HG03066 (cell line): ENCODE measurements at regions not wholly inside any gene's neighbourhood (a gene's known extent, or its start where the extent isn't known, plus 50 kb on each side); places are given as distances from the start of the nearest gene placed in this dataset.
"Not testable (repeated sequence)": the region's sequence is repeated elsewhere in the genome, so short reads cannot be mapped to it uniquely, and the experiment has no call there.

Source experiments
- ATAC-seq: cut with Tn5 transposase; IDR thresholded peaks from one replicate; pipeline ENCODE4 v1.9.1; 2021; ENCODE audit warnings: low read depth; ENCODE audit not compliant: unreplicated experiment

- ATAC-seq: no peak
These were observed 50.3 kb upstream of the TMC1 start for GRCh38 chr9:72471096-72471495.

GRCh38 chr9:72467766-72468738 lies 53.4 kb upstream of the TMC1 start:
- no peak for ATAC-seq

GRCh38 chr9:72465593-72465984 lies 55.8 kb upstream of the TMC1 start:
- ATAC-seq: no peak

DNA sequence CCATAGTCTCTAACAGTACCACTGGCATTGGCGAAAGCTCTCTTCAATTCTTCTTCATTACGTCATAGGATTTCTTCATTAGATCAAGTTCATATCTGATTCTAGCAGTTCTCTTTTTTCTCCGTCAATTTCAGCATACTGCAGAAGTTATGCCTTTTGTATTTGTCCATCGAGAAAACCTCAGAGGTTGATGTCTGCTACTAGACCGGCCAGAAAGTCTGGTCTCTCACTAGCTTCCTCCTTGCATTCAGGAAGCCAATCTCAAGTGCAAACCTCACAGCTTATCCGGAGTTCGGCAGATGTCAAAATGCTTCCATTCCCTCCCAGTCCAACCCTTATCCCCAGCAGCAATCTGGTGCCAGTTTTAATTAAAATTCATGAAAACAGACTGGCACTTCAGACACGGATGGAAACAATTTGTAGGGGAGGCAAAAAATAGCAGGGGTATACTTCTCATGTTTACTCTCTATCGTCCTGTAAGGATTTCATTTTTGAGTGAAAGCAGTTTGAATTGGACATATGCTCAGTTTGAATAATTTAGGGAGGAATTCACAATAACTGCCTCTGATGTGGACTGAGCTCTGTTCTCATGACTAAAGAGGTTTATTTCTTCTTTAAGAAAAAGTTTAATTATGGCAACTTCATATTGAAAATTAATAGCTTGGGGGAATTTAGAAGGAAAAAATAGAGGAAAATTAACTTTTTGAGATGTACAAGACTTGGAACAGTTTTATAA lies 56.4 kb upstream of the TMC1 start:
- peak; percentile 72 for ATAC-seq

GRCh38 chr9:72462340-72462739 lies 59.1 kb upstream of the TMC1 start:
- ATAC-seq: no peak

DNA sequence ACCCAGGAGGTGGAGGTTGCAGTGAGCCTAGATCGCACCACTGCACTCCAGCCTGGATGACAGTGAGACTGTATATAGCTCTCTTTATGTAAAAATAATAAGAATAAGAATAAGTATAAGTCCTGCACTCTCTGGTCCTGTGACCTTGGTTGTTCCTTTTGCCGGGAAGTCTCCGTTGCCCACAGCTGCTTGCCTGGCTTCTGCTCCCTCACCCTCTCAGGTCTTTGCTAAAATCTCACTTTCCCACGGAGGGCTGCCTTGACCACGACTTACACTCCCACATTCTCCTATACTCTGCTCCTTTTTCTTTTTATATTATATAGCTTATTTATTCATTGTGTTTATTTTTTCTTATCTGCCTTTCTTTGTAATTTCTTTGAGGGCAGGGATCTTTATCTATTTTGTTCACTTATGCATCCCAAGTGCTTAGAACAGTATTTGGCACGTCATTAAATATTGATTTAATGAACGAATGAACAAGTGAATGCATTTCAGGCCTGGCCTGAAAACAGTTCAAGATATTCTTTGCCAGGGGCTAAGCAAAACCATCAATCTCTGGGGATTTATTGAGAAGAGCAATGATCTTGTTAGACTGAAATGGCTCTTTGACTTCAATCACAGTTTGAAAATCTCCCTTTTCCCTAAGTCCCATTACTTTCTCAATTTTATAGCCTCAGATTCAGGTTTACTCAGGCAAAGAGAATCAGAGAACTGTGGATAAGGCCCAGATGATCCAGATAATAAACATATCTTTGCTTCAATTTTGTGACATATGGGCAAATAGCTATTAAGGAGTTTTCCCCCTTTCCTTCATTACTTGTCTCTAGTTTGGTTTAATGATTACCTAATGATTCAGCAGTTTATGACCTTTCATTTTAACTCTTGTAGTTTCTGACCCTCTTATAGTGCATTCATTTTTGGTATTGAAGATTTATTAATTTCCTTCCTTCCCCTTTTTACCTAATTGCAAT lies 60.8 kb upstream of the TMC1 start:
- no peak for ATAC-seq

- no peak for ATAC-seq
These were observed 62.1 kb upstream of the TMC1 start for GRCh38 chr9:72459308-72459707.

DNA sequence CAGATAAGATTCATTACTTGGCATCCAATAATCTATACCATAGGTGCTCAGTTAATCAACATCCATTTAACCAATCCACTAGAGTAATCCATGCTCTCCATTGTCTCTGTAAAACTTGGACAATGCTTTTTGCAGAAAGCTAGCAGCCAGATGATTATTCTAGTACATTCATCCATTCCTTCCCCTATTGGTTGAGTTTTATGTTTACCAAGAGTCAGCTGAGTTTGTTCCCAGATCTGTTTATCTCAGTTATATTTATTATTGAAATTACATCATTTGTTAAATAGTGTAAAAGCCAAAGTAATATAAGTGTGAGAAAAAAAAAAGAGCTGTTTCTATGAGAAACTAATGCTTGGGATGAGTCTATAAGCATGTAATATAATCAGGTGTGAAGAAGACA lies 63.3 kb upstream of the TMC1 start:
- ATAC-seq: no peak

DNA sequence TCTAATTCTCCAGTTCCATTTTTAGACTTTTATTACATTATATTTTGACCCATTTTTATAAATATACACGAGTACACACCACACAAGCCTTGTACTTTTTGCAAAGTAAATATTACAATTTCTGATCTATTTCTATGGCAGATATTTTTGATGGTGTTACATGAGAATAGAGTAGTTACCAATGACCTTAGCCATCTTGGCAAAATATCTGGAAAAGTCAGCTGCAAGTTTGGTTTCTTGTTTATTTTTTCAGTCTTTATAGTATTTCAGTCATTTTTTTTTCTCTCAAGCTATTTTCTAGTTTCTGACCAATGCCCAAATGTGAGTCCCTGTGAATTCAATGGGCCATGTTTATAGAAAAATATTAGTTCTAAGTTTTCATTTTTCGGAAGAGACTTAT lies 64.0 kb upstream of the TMC1 start:
- ATAC-seq: no peak

GRCh38 chr9:72454871-72455491 lies 66.4 kb upstream of the TMC1 start:
- no peak for ATAC-seq

- ATAC-seq: no peak
These were observed 67.6 kb upstream of the TMC1 start for GRCh38 chr9:72453797-72454196.

DNA sequence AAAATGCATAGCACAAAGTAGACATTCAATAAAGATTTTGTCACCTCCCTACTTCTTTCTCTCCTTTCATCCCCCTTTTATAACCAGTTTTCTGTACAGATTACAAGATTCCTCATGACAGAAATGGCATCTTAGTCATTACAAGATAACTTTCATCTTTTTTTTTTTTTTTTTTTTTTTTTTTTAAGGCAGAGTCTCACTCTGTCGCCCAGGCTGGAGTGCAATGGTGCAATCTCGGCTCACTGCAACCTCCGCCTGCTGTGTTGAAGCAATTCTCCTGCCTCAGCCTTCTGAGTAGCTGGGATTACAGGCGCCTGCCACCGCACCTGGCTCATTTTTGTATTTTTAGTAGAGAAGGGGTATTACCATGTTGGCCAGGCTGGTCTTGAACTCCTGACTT lies 75.2 kb upstream of the TMC1 start:
- not testable (repeated sequence) for ATAC-seq

DNA sequence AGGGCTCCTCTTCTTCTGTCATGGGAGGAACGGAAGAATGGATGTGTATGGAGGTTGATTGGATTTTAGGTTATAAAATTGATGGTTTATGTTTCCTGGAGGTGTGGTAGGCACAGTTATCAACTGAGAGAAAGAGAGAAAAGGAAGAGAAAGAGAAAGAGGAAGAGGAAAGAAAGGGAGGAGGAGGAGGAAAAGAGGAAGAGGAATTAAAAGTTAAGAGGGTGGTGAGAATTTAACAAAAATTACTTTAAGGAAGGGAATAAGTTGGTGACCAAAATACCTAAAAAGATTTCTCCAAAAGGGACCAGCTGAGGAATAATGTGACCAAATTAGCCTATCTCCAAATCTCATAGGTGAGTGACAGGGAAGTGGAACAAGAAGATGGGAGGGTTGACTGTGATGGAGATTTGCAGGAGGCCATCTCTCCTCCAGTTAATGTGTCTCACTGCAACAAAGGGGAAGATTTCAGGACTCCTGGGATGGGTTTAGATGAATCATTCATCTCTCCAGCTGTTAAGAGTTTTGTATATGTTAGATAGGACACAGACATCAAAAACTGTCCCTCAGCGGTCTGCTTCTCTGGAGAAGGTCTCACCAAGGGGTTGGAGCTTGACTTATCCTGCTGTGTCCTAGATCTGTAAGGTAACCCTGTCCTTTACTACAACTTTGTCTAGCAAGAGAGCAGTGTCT lies 76.0 kb upstream of the TMC1 start:
- no peak for ATAC-seq

GRCh38 chr9:72444435-72444834 lies 77.0 kb upstream of the TMC1 start:
- peak; percentile 2 for ATAC-seq

GRCh38 chr9:72443855-72444254 lies 77.6 kb upstream of the TMC1 start:
- ATAC-seq: peak; percentile 94

DNA sequence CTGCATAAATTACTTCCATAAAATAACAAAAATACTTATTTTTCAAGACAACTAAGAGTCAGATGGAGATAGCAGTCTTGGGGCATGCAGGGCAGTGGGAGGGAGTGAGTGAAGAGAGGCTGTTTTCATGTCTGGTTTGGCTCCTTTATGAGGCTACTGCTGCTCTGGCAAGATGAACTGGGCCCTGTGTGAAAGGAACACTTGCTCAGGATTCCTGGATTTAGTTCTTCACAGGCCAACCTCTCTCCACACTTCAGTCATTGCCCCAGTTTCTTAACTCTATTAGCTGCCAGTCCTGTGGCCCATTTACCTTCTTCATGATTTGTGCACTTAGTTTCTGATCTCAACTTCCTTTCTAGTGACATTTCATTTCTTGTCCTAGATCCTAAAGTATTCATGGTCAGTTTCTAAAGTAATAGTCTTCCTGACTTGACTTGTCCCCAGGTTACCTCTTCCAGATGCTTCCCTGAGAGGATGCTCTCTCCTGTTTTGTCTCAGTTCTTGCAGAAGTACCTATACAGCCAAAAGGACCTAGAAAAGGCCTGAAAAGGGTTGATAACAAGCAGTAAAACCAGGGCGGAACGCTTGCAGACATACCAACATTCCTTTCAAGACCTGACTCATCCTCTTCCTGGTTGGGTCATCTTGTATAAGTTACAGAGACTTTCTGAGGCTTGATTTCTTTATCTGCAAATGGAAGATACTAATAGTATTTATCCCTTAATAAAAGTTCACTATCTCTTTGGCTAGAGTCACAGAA lies 77.0 kb upstream of the ZFAND5 start:
- ATAC-seq: no peak

DNA sequence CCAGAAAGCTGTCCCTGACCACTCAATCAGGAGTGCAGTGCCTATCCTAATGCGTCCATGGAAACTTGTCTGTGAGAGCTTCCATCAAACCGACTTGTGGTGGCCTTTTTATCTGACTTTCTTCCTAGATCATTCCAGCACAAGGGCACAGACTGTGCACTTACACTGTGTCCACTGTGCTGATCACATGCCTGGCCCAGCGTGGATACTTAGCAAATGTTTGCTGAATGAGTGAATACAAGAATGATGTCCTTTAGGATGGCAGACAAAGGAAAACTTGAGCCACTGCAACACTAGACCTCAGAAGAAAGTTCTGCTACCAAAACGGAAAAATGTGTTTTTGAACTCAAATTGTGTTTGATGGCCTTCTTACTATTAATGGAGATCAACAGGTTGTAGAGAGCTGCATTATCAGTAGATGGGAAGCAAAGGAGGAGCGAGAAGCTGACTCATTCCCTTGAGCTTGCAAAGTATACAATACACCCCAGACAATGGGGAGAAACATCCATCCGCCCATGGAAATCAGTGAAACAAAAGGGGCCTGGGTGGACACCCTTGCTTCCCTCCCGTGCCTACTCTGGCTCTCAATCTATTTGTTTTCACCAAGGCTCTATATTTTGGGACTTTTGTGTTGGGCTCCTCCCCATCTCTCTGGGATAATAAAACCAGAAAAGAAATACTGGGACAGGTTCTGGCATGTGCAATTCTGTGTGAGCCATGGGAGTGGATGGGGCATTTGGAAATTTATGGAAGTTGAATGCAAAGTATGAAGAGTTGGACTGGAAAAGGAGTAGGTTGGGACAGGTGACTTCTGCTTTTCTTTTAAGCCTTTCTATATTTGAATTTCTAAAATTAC lies 76.2 kb upstream of the ZFAND5 start:
- ATAC-seq: no peak

DNA sequence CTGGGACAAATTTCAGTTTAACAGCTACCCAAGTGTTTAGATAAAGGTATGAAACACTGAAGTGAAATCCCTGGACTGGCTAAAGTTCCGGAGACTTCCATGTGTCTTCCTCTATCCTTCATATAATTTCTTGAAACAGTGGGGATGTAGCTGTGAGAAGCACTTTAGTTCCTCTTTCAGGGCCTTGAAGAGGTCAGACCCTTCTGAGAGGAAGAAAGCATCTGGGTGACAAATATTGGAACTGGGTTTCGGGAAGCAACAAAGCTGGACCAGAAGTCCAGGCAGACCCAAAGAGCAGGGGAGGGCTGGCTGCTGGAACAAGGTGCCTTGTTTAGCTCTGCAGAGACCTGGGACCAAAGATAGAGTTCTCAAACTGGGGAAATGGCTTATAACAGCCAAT lies 75.4 kb upstream of the ZFAND5 start:
- no peak for ATAC-seq
